DND-41 (cell line): ENCODE measurements at regions not wholly inside any gene's neighbourhood (a gene's known extent, or its start where the extent isn't known, plus 50 kb on each side); places are given as distances from the start of the nearest gene placed in this dataset.

ENCODE experiments used
- ATAC-seq: fragments of 200-7000 bp; cut with Tn5 transposase; 3 replicates; pipeline ENCODE4 v1.9.1; 2021; ENCODE audit warnings: low read depth; ENCODE audit not compliant: insufficient read depth
- DNase-seq: peaks from one replicate; pipeline ENCODE4 v3.0.0-alpha.2; 2020
- H2AFZ ChIP-seq: 2 replicates; pipeline ENCODE4 v1.6.0; 2012; ENCODE audit warnings: low read depth, low read length
- H3K27ac ChIP-seq: 2 replicates; pipeline ENCODE4 v1.5.1; 2012; ENCODE audit warnings: low read length, inconsistent platforms
- H3K27me3 ChIP-seq: fragments of 200-600 bp; sonication (generic); 2 replicates; pipeline ENCODE4 v1.6.0; 2012; ENCODE audit warnings: low read length, mild to moderate bottlenecking, inconsistent platforms; ENCODE audit not compliant: insufficient read depth, poor library complexity
- H3K36me3 ChIP-seq: 2 replicates; pipeline ENCODE4 v1.5.1; 2012; ENCODE audit warnings: low read length, inconsistent platforms; ENCODE audit not compliant: insufficient read depth
- H3K4me1 ChIP-seq: 2 replicates; pipeline ENCODE4 v1.5.1; 2012; ENCODE audit warnings: mild to moderate bottlenecking, low read length; ENCODE audit not compliant: insufficient read depth
- H3K4me2 ChIP-seq: 2 replicates; pipeline ENCODE4 v1.6.0; 2012; ENCODE audit warnings: mild to moderate bottlenecking, moderate library complexity, low read length, inconsistent platforms; ENCODE audit not compliant: insufficient read depth
- H3K4me3 ChIP-seq, 2 experiments: fragments of 200-600 bp in 1 of 2; shearing (Covaris generic) in 1 of 2; 2 replicates each; pipeline ENCODE4 v1.5.1; 2012 to 2016; ENCODE audit warnings: inconsistent platforms in 2 of 2, low read length in 2 of 2, mild to moderate bottlenecking in 2 of 2, low read depth in 1 of 2, moderate library complexity in 1 of 2
- H3K79me2 ChIP-seq: 2 replicates; pipeline ENCODE4 v1.6.0; 2012; ENCODE audit warnings: low read length, inconsistent platforms; ENCODE audit not compliant: insufficient read depth
- H3K9ac ChIP-seq: 2 replicates; pipeline ENCODE4 v1.6.0; 2012; ENCODE audit warnings: low read depth, mild to moderate bottlenecking, inconsistent platforms, low read length, moderate library complexity
- H3K9me3 ChIP-seq: 2 replicates; pipeline ENCODE4 v1.5.1; 2012; ENCODE audit warnings: low read length, moderate library complexity, mild to moderate bottlenecking, inconsistent platforms; ENCODE audit not compliant: insufficient read depth, severe bottlenecking
- H4K20me1 ChIP-seq: 2 replicates; pipeline ENCODE4 v1.6.0; 2012; ENCODE audit warnings: low read length; ENCODE audit not compliant: insufficient read depth
- EZH2 ChIP-seq: IDR thresholded peaks from 3 replicates; pipeline ENCODE4 v1.6.1; 2012; ENCODE audit warnings: borderline replicate concordance, low read depth, mild to moderate bottlenecking, moderate library complexity, low read length, inconsistent platforms; ENCODE audit not compliant: severe bottlenecking
- TF ChIP-seq, protein P1 (sequence below): IDR thresholded peaks from 2 replicates; pipeline ENCODE4 v1.5.1; 2012; ENCODE audit warnings: borderline replicate concordance, low read length, moderate library complexity, mild to moderate bottlenecking; ENCODE audit not compliant: poor library complexity, severe bottlenecking; ENCODE audit errors: extremely low read depth

DNA sequence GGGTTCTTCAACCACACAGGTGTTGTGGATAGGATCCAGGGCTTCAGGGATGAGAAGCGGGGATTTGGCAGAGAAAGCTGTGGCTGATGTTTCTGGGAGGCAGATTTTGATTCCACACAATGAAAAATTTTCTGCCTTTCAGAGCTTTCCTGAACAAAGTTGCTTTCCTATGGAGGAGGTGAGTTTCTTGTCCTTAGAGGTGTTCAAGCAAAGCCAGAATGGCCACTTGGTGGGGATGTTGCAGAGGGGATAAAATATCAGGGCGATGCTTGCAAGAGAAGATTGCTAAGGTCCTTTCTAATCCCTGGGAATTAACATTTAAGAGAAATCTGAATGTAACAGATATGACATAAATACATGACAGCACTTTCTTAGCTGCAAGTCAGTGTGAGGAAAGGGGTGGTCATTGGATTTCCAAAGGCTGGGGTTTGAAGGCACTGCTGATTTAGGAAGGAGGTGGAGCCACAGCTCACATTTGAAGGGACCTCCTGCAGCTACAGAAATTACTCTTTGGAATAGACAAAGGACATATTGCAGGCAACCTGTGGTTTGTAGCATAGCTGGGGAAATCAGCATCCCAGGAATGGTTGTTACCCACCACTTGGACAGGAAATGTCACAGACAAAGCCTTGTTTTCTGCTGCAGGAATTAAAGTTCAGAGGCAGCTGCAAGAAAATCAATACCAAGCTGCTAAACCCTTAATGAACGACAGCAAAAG lies 271.1 kb upstream of the CHD6 start:
- no peaks in the 10 kb centered on the region for H3K4me1 ChIP-seq
- peaks cover 13% of the 10 kb centered on the region for H3K27me3 ChIP-seq
- ATAC-seq (no peak), DNase-seq (peak; percentile 13)
- H4K20me1 ChIP-seq: no peaks in the 10 kb centered on the region
- no peaks in the 10 kb centered on the region for H3K36me3 ChIP-seq
- H3K4me2 ChIP-seq: no peak overlapping the region
- no peak overlapping the region for H3K4me3 ChIP-seq
- no peaks in the 10 kb centered on the region for H3K79me2 ChIP-seq
- H3K27ac ChIP-seq: no peak overlapping the region
- H3K9ac ChIP-seq: no peak overlapping the region
- no peaks in the 10 kb centered on the region for H3K9me3 ChIP-seq
- TF ChIP-seq, protein P1, sequence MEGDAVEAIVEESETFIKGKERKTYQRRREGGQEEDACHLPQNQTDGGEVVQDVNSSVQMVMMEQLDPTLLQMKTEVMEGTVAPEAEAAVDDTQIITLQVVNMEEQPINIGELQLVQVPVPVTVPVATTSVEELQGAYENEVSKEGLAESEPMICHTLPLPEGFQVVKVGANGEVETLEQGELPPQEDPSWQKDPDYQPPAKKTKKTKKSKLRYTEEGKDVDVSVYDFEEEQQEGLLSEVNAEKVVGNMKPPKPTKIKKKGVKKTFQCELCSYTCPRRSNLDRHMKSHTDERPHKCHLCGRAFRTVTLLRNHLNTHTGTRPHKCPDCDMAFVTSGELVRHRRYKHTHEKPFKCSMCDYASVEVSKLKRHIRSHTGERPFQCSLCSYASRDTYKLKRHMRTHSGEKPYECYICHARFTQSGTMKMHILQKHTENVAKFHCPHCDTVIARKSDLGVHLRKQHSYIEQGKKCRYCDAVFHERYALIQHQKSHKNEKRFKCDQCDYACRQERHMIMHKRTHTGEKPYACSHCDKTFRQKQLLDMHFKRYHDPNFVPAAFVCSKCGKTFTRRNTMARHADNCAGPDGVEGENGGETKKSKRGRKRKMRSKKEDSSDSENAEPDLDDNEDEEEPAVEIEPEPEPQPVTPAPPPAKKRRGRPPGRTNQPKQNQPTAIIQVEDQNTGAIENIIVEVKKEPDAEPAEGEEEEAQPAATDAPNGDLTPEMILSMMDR: peak; percentile 58
- TF ChIP-seq EZH2: no peak
- no peak overlapping the region for H2AFZ ChIP-seq

DNA sequence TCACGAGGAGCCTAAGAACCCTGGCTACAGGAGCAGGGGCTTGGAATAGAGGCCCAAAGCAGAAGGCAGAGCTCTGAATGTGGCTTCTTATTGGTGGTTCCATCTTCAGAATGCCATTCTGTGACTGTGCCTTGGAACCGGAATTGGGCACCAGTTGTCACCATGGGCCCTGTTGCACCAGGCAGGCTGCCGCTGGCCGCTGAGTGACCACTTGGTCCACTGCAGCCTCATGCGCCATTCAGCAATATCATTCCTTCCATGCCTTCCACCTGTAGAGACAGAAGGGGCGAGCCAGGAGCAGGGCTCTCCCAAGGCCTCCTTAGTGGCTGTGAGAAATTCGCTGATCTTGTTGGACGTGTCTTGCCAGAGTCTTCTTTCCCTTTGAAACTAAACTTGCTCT lies 270.3 kb upstream of the CHD6 start:
- ATAC-seq (no peak), DNase-seq (no peak)
- no peaks in the 10 kb centered on the region for H3K4me1 ChIP-seq
- no peaks in the 10 kb centered on the region for H3K9me3 ChIP-seq
- no peak overlapping the region for H3K9ac ChIP-seq
- no peak overlapping the region for H3K4me2 ChIP-seq
- TF ChIP-seq, protein P1: no peak
- no peak for TF ChIP-seq EZH2
- H3K79me2 ChIP-seq: no peaks in the 10 kb centered on the region
- H3K27ac ChIP-seq: no peak overlapping the region
- H4K20me1 ChIP-seq: no peaks in the 10 kb centered on the region
- H3K4me3 ChIP-seq: no peak overlapping the region
- no peaks in the 10 kb centered on the region for H3K36me3 ChIP-seq
- H3K27me3 ChIP-seq: peaks cover 13% of the 10 kb centered on the region
- no peak overlapping the region for H2AFZ ChIP-seq

DNA sequence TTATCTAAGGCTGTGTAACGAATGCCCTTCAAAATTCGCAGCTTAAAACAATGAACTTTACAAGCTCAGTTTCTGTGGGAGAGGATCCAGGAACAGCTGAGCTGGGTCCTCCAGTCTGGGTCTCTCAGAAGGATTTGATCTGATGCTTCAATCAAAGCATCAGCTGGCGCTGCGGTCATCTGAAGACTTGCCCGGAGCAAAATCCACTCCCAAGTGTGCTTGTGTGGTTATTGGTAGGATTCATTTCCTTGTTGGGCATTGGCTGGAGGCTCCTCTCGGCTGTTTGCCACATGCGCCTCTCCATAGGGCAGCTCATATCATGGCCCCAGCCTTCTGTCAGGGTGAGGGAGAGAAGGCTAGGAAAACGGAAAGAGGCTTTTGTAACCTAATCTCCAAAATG lies 269.3 kb upstream of the CHD6 start:
- no peak for TF ChIP-seq EZH2
- TF ChIP-seq, protein P1: no peak
- DNase-seq: no peak
- peaks cover 18% of the 10 kb centered on the region for H3K27me3 ChIP-seq
- H4K20me1 ChIP-seq: no peaks in the 10 kb centered on the region
- no peak for ATAC-seq
- H3K9ac ChIP-seq: no peak overlapping the region
- H3K27ac ChIP-seq: no peak overlapping the region
- no peak overlapping the region for H2AFZ ChIP-seq
- H3K9me3 ChIP-seq: no peaks in the 10 kb centered on the region
- no peaks in the 10 kb centered on the region for H3K79me2 ChIP-seq
- H3K36me3 ChIP-seq: no peaks in the 10 kb centered on the region
- H3K4me2 ChIP-seq: no peak overlapping the region
- H3K4me1 ChIP-seq: no peaks in the 10 kb centered on the region
- no peak overlapping the region for H3K4me3 ChIP-seq
